Esophagus muscularis mucosa (tissue), 4 donors: ENCODE measurements at regions not wholly inside any gene's neighbourhood (a gene's known extent, or its start where the extent isn't known, plus 50 kb on each side); places are given as distances from the start of the nearest gene placed in this dataset.

Source experiments
- DNase-seq: peaks from one replicate; pipeline ENCODE4 v3.0.0-alpha.2; 2017; ENCODE audit errors: extremely low spot score
- H3K27ac ChIP-seq, 4 donors: fragments of 200-600 bp; sonication (generic); replicated peaks in 1 of 4; 1 replicate in 3 of 4; 2 replicates in 1 of 4; pipeline ENCODE4 v1.5.1; 2016 to 2019; ENCODE audit warnings: mild to moderate bottlenecking in 1 of 4
- H3K27me3 ChIP-seq, 4 donors: fragments of 200-600 bp; sonication (generic); one replicate each; pipeline versions ENCODE4 v1.5.1 to v1.6.0; 2016 to 2019
- H3K36me3 ChIP-seq, 4 donors: fragments of 200-600 bp; sonication (generic); one replicate each; pipeline ENCODE4 v1.5.1; 2016 to 2019
- H3K4me1 ChIP-seq, 4 donors: fragments of 200-600 bp; sonication (generic); one replicate each; pipeline ENCODE4 v1.5.1; 2016 to 2019
- H3K4me3 ChIP-seq, 4 donors: fragments of 200-600 bp; sonication (generic); 1 replicate in 2 of 4; 2 replicates in 2 of 4; pipeline ENCODE4 v1.5.1; 2016 to 2019; ENCODE audit warnings: mild to moderate bottlenecking in 4 of 4, moderate library complexity in 1 of 4
- H3K9me3 ChIP-seq, 4 donors: fragments of 200-600 bp; sonication (generic); 1 replicate in 3 of 4; 2 replicates in 1 of 4; pipeline ENCODE4 v1.5.1; 2016 to 2019
- EP300 ChIP-seq: sonication (generic); formaldehyde crosslinking; IDR thresholded peaks from one replicate; pipeline ENCODE4 v1.6.1; 2017; ENCODE audit warnings: antibody characterized with exemption
- POLR2A ChIP-seq: fragments of 450-650 bp; IDR thresholded peaks from one replicate; pipeline ENCODE4 v1.6.1; 2017; ENCODE audit warnings: antibody characterized with exemption, moderate library complexity, mild to moderate bottlenecking, low read depth
- POLR2AphosphoS5 ChIP-seq, 2 donors: sonication (generic); formaldehyde crosslinking; IDR thresholded peaks; one replicate each; pipeline ENCODE4 v1.6.1; 2017; ENCODE audit warnings: antibody characterized with exemption in 2 of 2
- WGBS: methylation state at CpG from one replicate; pipeline ENCODE4 v1.1.5; 2018; 5-methylcytosine and 5-hydroxymethylcytosine counted together
- intact Hi-C: fragments of 100-400 bp; cut with DNase I; formaldehyde crosslinking; loops from one replicate; pipeline ENCODE4 v1.15.1; 2023
- TF ChIP-seq, protein P1 (sequence below), 3 experiments: fragments of 200-600 bp in 2 of 3; fragments of 450-650 bp in 1 of 3; sonication (generic) in 2 of 3; IDR thresholded peaks; one replicate each; pipeline ENCODE4 v1.5.1; 2017 to 2019; ENCODE audit warnings: antibody characterized with exemption in 3 of 3, mild to moderate bottlenecking in 2 of 3, moderate library complexity in 1 of 3

DNA sequence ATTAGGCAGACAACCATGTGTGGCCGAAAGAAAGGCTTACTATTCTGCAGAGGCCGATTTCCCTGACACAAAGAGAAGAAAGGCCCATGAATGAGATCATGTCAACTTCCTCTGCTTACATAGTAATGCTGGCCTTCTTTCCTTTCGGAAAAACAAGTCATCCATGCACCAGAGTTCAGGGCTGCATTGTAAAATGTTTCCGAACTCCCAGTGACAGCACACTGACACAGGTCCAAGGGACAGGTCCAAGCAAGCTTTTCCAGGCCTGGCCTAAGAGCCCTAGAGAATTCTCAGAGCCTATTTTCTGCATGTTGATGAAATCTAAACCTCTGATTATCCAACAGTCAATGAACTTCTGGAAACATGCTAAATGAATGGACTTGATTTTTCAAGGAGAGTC lies 140.9 kb downstream of the ZNF608 start:
- TF ChIP-seq EP300 (no peak), POLR2AphosphoS5 (IDR thresholded peaks at IDR 0.05) (peak; percentile 26 to 39)
- DNase-seq = no peak
- H3K36me3 ChIP-seq = no peaks in the 10 kb centered on the region
- H3K27me3 ChIP-seq = no peaks in the 10 kb centered on the region
- intact Hi-C loops = no loop called here
- WGBS = 33% methylated on average over 4 of the region's 4 CpGs
- H3K4me1 ChIP-seq = peaks cover 3 to 18% (median 15%) of the 10 kb centered on the region in 4 donors
- H3K9me3 ChIP-seq = no peaks in the 10 kb centered on the region
- H3K4me3 ChIP-seq = no peak overlapping the region
- peak overlapping the region in 3 of 4 donors; percentile 5 to 37 (median 23) for H3K27ac ChIP-seq

DNA sequence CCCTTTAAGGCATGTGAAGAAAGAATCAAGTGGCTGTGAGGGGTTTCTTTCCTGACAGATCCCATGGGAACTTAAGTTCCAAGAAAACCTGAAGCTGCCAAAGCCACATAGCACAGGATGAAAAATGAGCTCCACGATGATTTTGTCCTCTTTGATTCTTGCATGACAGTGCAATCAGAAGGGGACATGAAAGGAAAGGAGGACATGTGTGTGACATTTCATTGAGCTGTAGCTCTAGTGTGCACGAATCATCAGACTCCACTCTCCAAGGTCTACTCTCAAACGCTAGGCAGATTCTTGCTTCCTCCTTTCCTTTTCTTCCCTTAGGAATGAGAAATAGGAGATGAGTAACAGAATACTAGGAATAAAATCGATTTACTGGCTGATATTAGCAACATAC lies 142.0 kb downstream of the ZNF608 start:
- no peak for TF ChIP-seq POLR2AphosphoS5 (IDR thresholded peaks at IDR 0.05)
- TF ChIP-seq, protein P1, sequence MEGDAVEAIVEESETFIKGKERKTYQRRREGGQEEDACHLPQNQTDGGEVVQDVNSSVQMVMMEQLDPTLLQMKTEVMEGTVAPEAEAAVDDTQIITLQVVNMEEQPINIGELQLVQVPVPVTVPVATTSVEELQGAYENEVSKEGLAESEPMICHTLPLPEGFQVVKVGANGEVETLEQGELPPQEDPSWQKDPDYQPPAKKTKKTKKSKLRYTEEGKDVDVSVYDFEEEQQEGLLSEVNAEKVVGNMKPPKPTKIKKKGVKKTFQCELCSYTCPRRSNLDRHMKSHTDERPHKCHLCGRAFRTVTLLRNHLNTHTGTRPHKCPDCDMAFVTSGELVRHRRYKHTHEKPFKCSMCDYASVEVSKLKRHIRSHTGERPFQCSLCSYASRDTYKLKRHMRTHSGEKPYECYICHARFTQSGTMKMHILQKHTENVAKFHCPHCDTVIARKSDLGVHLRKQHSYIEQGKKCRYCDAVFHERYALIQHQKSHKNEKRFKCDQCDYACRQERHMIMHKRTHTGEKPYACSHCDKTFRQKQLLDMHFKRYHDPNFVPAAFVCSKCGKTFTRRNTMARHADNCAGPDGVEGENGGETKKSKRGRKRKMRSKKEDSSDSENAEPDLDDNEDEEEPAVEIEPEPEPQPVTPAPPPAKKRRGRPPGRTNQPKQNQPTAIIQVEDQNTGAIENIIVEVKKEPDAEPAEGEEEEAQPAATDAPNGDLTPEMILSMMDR (IDR thresholded peaks at IDR 0.05) = no peak
- no peak for TF ChIP-seq POLR2A
- no peak for DNase-seq
- intact Hi-C loops = no loop called here
- H3K27me3 ChIP-seq = no peaks in the 10 kb centered on the region
- H3K27ac ChIP-seq = no peak overlapping the region
- H3K4me3 ChIP-seq = no peak overlapping the region
- peaks cover 15 to 26% (median 25%) of the 10 kb centered on the region in 4 donors for H3K4me1 ChIP-seq
- H3K36me3 ChIP-seq = no peaks in the 10 kb centered on the region
- 68% methylated on average over 4 of the region's 4 CpGs for WGBS
- no peaks in the 10 kb centered on the region for H3K9me3 ChIP-seq

DNA sequence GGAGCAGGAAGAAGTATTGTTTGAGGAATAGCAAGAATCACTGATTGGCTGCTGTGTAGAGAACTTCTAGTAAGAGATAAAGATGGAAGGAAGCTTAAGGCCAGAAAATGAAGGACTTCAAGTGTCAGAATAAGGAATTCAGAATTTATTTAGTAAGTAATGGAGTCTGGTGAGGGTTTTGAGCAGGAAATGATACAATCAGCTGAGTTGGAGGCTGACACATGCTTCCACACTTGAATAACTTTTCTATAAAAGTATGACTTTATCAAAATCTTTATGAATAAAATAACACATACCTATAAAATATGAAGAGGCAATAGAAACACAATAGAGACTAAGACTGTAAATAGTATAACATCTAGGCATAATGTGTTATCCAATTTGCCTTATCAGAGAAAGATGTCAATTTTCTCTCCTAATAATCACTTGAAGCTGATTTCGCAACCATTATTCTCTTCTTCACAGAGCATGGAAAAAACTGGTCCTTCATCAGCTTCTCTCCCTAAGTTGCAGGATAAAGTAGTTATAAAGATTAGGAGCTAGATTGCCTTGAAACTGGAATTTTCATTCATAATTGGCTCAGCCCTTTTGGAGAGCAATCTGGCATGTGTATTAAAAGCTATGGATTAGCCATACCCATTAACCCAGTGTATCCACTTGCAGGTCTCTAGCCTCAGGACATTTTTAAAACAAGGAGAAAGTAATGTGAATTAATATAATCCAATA lies 143.4 kb downstream of the ZNF608 start:
- Histone ChIP-seq H3K27ac (no peak overlapping the region), H3K9me3 (no peaks in the 10 kb centered on the region), H3K4me3 (no peak overlapping the region), H3K4me1 (peaks cover 24 to 33% (median 32%) of the 10 kb centered on the region in 4 donors), H3K27me3 (no peaks in the 10 kb centered on the region), H3K36me3 (no peaks in the 10 kb centered on the region)
- 93% methylated on average over 1 of the region's 1 CpG for WGBS
- intact Hi-C loops = no loop called here
- DNase-seq = no peak
- no peak for TF ChIP-seq POLR2AphosphoS5 (IDR thresholded peaks at IDR 0.05)
- TF ChIP-seq POLR2A = no peak
- TF ChIP-seq EP300 = no peak
- TF ChIP-seq, protein P1 (IDR thresholded peaks at IDR 0.05) = no peak

DNA sequence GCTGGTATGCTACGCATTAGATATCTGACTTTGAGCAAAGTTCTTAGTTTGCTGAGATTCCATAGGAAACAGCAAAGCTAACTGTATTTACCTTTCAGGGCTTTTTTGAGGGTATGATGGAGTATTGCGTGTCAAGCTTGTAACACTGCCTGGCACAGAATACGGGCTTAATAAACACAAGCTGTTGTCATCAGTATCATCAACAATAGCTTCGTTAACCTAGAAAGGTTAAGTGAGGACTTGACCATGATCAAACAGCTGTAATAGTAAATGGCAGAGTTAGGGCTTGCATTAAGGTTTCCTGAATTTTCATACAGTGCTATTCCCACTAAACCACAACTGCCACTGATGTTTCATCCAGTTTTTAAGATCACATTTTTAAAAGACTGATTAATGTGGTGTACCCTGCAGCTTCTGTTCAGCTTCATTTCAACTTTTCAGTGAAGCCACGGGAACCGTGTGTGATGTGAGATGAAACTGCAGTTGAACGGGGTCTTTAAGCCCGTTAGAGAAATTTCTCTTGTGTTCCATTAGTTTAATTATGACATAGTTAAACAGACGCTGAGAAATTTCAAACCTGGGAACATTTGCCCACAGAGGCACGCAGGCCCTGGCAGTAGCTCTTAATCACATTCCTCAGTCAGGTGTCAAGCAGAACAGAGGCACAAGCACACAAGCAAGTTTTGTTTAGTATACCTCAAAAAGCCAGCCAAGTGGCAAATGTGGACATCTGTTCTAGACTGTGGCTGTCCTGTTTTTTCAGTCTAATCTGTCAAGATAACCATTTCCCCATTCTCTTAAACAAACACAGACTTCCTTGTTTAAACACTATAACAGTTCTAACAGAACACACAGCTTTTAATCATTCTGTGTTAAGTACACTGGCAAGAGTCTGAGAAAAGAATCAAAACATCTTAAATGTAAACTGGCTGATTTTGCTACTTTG lies 147.1 kb downstream of the ZNF608 start:
- no peaks in the 10 kb centered on the region for H3K27me3 ChIP-seq
- intact Hi-C loops = no loop called here
- H3K9me3 ChIP-seq = no peaks in the 10 kb centered on the region
- H3K4me1 ChIP-seq = peaks cover 18 to 28% (median 21%) of the 10 kb centered on the region in 4 donors
- no peak overlapping the region for H3K4me3 ChIP-seq
- no peaks in the 10 kb centered on the region for H3K36me3 ChIP-seq
- DNase-seq = no peak
- 31% methylated on average over 10 of the region's 10 CpGs for WGBS
- peak in 1 of 2 donors; percentile 11 for TF ChIP-seq POLR2AphosphoS5 (IDR thresholded peaks at IDR 0.05)
- TF ChIP-seq, protein P1 (IDR thresholded peaks at IDR 0.05) = no peak
- no peak for TF ChIP-seq EP300
- TF ChIP-seq POLR2A = no peak
- peak overlapping the region; percentile 30 to 59 (median 44) for H3K27ac ChIP-seq
